GM13976 (cell line): ENCODE measurements at regions not wholly inside any gene's neighbourhood (a gene's known extent, or its start where the extent isn't known, plus 50 kb on each side); places are given as distances from the start of the nearest gene placed in this dataset.

Experiments used
- DNase-seq: peaks from one replicate; pipeline ENCODE4 v3.0.0; 2012; ENCODE audit warnings: low spot score
- CTCF ChIP-seq: IDR thresholded peaks from 2 replicates; pipeline ENCODE4 v1.5.1; 2012; ENCODE audit warnings: borderline replicate concordance, mild to moderate bottlenecking; ENCODE audit not compliant: insufficient read depth; ENCODE audit errors: extremely low read depth, missing control alignments, control extremely low read depth
- in situ Hi-C: fragments of 300-500 bp; cut with MboI; formaldehyde crosslinking; loops from one replicate; pipeline ENCODE4 v1.12.0; 2022; ENCODE audit warnings: low sequenced_read_pairs, mixed read lengths, inconsistent platforms; ENCODE audit not compliant: unreplicated experiment

GRCh38 chr14:51168215-51168613 is 71.8 kb upstream of the TMX1 start:
- TF ChIP-seq CTCF = no peak
- in situ Hi-C loops = no loop called here
- DNase-seq = no peak

GRCh38 chr14:51173863-51174262 is 66.2 kb upstream of the TMX1 start:
- DNase-seq = no peak
- in situ Hi-C loops = no loop called here
- TF ChIP-seq CTCF = no peak

- in situ Hi-C loops = no loop called here
- no peak for DNase-seq
- no peak for TF ChIP-seq CTCF
Measured at GRCh38 chr14:51176839-51177238, 63.2 kb upstream of the TMX1 start.

GRCh38 chr14:51180577-51180976 is 59.5 kb upstream of the TMX1 start:
- in situ Hi-C loops = no loop called here
- TF ChIP-seq CTCF = no peak
- DNase-seq = no peak

- DNase-seq = no peak
- in situ Hi-C loops = no loop called here
Measured at GRCh38 chr14:51182131-51182565, 57.9 kb upstream of the TMX1 start.

GRCh38 chr14:51185180-51185579 is 54.9 kb upstream of the TMX1 start:
- TF ChIP-seq CTCF = no peak
- no peak for DNase-seq
- in situ Hi-C loops = no loop called here

More at GRCh38 chr14:51182131-51182565, 57.9 kb upstream of the TMX1 start:
- TF ChIP-seq CTCF = no peak

GRCh38 chr14:51185754-51186153 is 54.3 kb upstream of the TMX1 start:
- in situ Hi-C loops = no loop called here
- DNase-seq = no peak

More at GRCh38 chr14:51185754-51186153, 54.3 kb upstream of the TMX1 start:
- no peak for TF ChIP-seq CTCF
